K562 (cell line): ENCODE measurements at regions not wholly inside any gene's neighbourhood (a gene's known extent, or its start where the extent isn't known, plus 50 kb on each side); places are given as distances from the start of the nearest gene placed in this dataset.

Experiments used
- ATAC-seq: fragments of 200-7000 bp; cut with Tn5 transposase; 3 replicates; pipeline ENCODE4 v1.9.1; 2020; ENCODE audit warnings: moderate library complexity
- BruUV-seq: library from RNA; stranded (reverse); fragments of 400-500 nt; replicated peaks from 2 replicates; lab custom pipeline; 2021; lab: Mats Ljungman, UMichigan
- CTCF ChIA-PET: fragments of 300-600 bp; formaldehyde crosslinking; extraction: SDS; loops from one replicate; lab custom pipeline; 2021; ENCODE audit warnings: low intra/inter-chr PET ratio; lab: Yijun Ruan, JAX
- POLR2A ChIA-PET: fragments of 300-600, 350-650 bp; sonication (Branson Sonifier 250); formaldehyde crosslinking; extraction: SDS; loops from one replicate; lab custom pipeline; 2021; ENCODE audit warnings: antibody characterized with exemption, inconsistent platforms; lab: Yijun Ruan, JAX
- DNase-seq, 4 experiments: peaks; one replicate each; pipeline versions ENCODE4 v3.0.0 to v3.0.0-alpha.2; 2011 to 2018; ENCODE audit warnings: low spot score in 3 of 4, mixed read lengths in 3 of 4; ENCODE audit errors: extremely low read depth in 1 of 4
- FAIRE-seq: peaks from 2 replicates; lab custom pipeline; 2011; peaks lifted over from hg19 to GRCh38; lab: Jason Lieb, UNC
- H2AFZ ChIP-seq: 2 replicates; pipeline ENCODE4 v1.6.0; 2011; ENCODE audit warnings: low read depth, low read length, control low read depth, inconsistent platforms
- H3K27ac ChIP-seq: fragments of 200-600 bp; 3 replicates; pipeline ENCODE4 v1.8.0; 2011; ENCODE audit warnings: low read depth, mild to moderate bottlenecking, control low read depth, inconsistent platforms, low read length, moderate library complexity, mixed read lengths; ENCODE audit errors: extremely low read depth
- H3K27me3 ChIP-seq, 2 experiments: fragments of 300-600 bp in 1 of 2; 2 replicates in 1 of 2; 3 replicates in 1 of 2; pipeline versions ENCODE4 v1.6.0 to v1.8.0; 2011; ENCODE audit warnings: inconsistent platforms in 2 of 2, low read length in 2 of 2, mild to moderate bottlenecking in 1 of 2, mixed read lengths in 1 of 2, moderate library complexity in 1 of 2; ENCODE audit not compliant: control insufficient read depth in 2 of 2, insufficient read depth in 2 of 2
- H3K36me3 ChIP-seq: fragments of 300-600 bp; 3 replicates; pipeline ENCODE4 v1.8.0; 2011; ENCODE audit warnings: mild to moderate bottlenecking, low read length, inconsistent platforms; ENCODE audit not compliant: control insufficient read depth, insufficient read depth
- H3K4me1 ChIP-seq, 2 experiments: fragments of 200-600 bp in 1 of 2; replicated peaks in 1 of 2; 2 replicates in 1 of 2; 3 replicates in 1 of 2; pipeline versions ENCODE4 v1.5.1 to v1.8.0; 2011; ENCODE audit warnings: inconsistent platforms in 2 of 2, low read length in 2 of 2, mild to moderate bottlenecking in 1 of 2, mixed read lengths in 1 of 2, moderate library complexity in 1 of 2; ENCODE audit not compliant: control insufficient read depth in 2 of 2, insufficient read depth in 2 of 2
- H3K4me2 ChIP-seq: 2 replicates; pipeline ENCODE4 v1.6.1; 2011; ENCODE audit warnings: low read length, control low read depth, inconsistent platforms, mixed read lengths; ENCODE audit not compliant: insufficient read depth
- H3K4me3 ChIP-seq: fragments of 200-600 bp; sonication (generic), shearing (Covaris generic); 2 replicates; pipeline ENCODE4 v1.5.1; 2016; ENCODE audit warnings: control low read depth, inconsistent platforms
- H3K79me2 ChIP-seq: fragments of 200-600 bp; 3 replicates; pipeline ENCODE4 v1.8.0; 2011; ENCODE audit warnings: low read length, inconsistent platforms; ENCODE audit not compliant: control insufficient read depth, insufficient read depth
- H3K9ac ChIP-seq, 2 experiments: 2 replicates each; pipeline versions ENCODE4 v1.6.0 to v1.6.1; 2011; ENCODE audit warnings: low read depth in 2 of 2, low read length in 2 of 2, control low read depth in 1 of 2, inconsistent platforms in 1 of 2, mild to moderate bottlenecking in 1 of 2, mixed read lengths in 1 of 2; ENCODE audit not compliant: insufficient read depth in 1 of 2
- H3K9me1 ChIP-seq: one replicate; pipeline ENCODE4 v1.6.0; 2011; ENCODE audit warnings: inconsistent platforms, mild to moderate bottlenecking, low read length, moderate library complexity; ENCODE audit not compliant: control insufficient read depth, insufficient read depth
- H3K9me3 ChIP-seq: replicated peaks from 2 replicates; pipeline ENCODE4 v1.5.1; 2011; ENCODE audit warnings: low read depth, low read length, inconsistent platforms; ENCODE audit not compliant: control insufficient read depth, insufficient read depth
- H4K20me1 ChIP-seq: replicated peaks from 2 replicates; pipeline ENCODE4 v1.6.1; 2011; ENCODE audit warnings: low read length, inconsistent platforms, mixed read lengths; ENCODE audit not compliant: control insufficient read depth, insufficient read depth
- CBFB ChIP-seq: sonication (generic); formaldehyde crosslinking; IDR thresholded peaks from 2 replicates; pipeline ENCODE4 v1.4.0; 2020; ENCODE audit warnings: mild to moderate bottlenecking, missing genetic modification reagents
- POLR2H ChIP-seq: IDR thresholded peaks from 2 replicates; pipeline ENCODE4 v1.6.1; 2016; ENCODE audit warnings: missing genetic modification characterization, low read depth, mild to moderate bottlenecking, control low read depth, missing compliant biosample characterization, moderate library complexity
- POU5F1 ChIP-seq: fragments of 150-350 bp; IDR thresholded peaks from 2 replicates; pipeline ENCODE4 v1.6.1; 2014; ENCODE audit warnings: borderline replicate concordance, low read length, low read depth, mild to moderate bottlenecking; ENCODE audit not compliant: partially characterized antibody
- SIRT6 ChIP-seq: IDR thresholded peaks from one replicate; pipeline ENCODE4 v1.6.1; 2012; ENCODE audit warnings: low read depth, mild to moderate bottlenecking, control low read depth, inconsistent platforms, low read length, moderate library complexity
- TAF15 ChIP-seq: fragments of 200-400 bp; formaldehyde crosslinking; IDR thresholded peaks from 2 replicates; pipeline ENCODE4 v1.6.1; 2017; ENCODE audit warnings: mild to moderate bottlenecking, low read depth, low read length, moderate library complexity
- THRAP3 ChIP-seq: fragments of 450-650 bp; IDR thresholded peaks from 2 replicates; pipeline ENCODE4 v1.6.1; 2016; ENCODE audit warnings: mild to moderate bottlenecking, inconsistent platforms, borderline replicate concordance
- ZNF253 ChIP-seq: fragments of 250-450 bp; sonication (Bioruptor Pico); conservative IDR thresholded peaks from 2 replicates; pipeline ENCODE4 v1.6.1; 2021; ENCODE audit warnings: mild to moderate bottlenecking
- WGBS: fragments of 100-300 bp; shearing (Covaris generic); methylation state at CpG from one replicate; pipeline ENCODE4 v1.1.6; 2016; ENCODE audit warnings: low coverage, mixed read lengths; ENCODE audit not compliant: insufficient coverage; ENCODE audit errors: missing lambda C conversion rate; 5-methylcytosine and 5-hydroxymethylcytosine counted together
- in situ Hi-C: fragments of 300-500 bp; cut with MboI; formaldehyde crosslinking; loops from 4 replicates; pipeline ENCODE4 v1.15.0; 2018; ENCODE audit warnings: inconsistent platforms, mixed read lengths
- intact Hi-C: fragments of 100-400 bp; cut with micrococcal nuclease; formaldehyde crosslinking; loops from 2 replicates; pipeline ENCODE4 v1.14.2; 2022
- TF ChIP-seq, protein P1 (sequence below): fragments of 250-450 bp; sonication (Bioruptor Pico); IDR thresholded peaks from 2 replicates; pipeline ENCODE4 v1.4.0; 2020; ENCODE audit warnings: borderline replicate concordance

DNA sequence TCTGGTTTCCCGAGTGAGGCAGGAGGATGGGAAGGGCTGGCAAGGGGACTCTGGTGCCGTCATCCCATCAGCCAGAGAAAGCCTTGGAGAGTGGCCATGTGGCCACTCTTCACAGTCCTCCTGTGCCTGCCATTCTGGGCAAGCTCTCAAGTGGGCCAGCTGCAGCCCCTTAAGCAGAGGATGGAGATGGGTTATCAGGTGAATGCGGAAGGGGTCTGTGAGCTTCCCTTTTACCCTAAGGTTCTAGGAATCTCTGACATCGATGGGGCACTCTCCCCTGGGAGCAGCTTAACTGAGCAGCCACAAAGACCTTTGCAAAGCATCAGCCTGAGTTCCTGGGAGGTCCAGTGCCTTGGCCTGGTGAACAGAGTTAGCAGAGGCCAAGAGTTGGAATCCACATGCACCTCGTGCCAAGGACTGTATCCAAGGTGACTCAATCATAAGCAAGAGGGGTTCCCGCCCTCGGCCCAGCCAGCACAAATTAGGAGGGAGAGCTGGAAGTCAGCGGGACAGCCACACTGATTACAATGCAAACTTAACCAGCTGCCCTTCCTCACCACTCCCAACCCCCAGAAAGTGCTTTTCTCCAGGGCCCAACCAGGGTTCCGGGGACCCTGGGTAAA is 193.6 kb downstream of the BUD13 start:
- Histone ChIP-seq H3K4me3 (no peak overlapping the region), H3K4me2 (no peak overlapping the region), H3K9me3 (no peaks in the 10 kb centered on the region), H2AFZ (no peak overlapping the region), H4K20me1 (no peaks in the 10 kb centered on the region), H3K4me1 (peaks cover 0 to 6% of the 10 kb centered on the region in 2 experiments; a peak in 1 of 5 replicates), H3K79me2 (no peaks in the 10 kb centered on the region), H3K9ac (no peak overlapping the region), H3K9me1 (no peaks in the 10 kb centered on the region), H3K36me3 (no peaks in the 10 kb centered on the region), H3K27ac (no peak overlapping the region), H3K27me3 (peaks cover 21 to 49% of the 10 kb centered on the region in 2 experiments; a peak in 4 of 5 replicates)
- POLR2A ChIA-PET = no interaction called here
- BruUV-seq = no TSS peak
- DNase-seq (no peak), ATAC-seq (no peak), FAIRE-seq (no peak)
- in situ Hi-C loops = no loop called here
- CTCF ChIA-PET = no interaction called here
- 0% methylated on average over 9 of the region's 9 CpGs for WGBS
- intact Hi-C loops = no loop called here
- TF ChIP-seq POLR2H (no peak), CBFB (CRISPR knock-in tag) (no peak)

DNA sequence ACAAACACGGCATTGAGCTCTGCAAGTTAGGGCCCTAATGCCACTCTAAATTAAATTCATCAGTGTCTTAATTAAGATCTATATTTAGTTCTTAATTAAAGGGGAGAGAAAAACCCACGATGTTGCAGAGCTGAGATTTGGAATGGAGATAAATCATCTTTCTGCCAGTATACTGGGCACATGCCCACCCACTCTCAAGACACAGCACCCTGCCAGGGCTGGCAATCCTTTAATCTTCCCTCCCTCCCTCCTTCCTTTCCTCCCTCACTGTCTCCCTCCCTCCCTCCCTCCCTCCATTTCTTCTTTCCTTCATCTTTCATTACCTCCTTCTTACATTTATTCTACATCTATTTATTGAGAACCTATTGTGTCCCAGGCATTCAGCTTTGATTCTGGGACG is 194.8 kb downstream of the BUD13 start:
- BruUV-seq = no TSS peak
- TF ChIP-seq ZNF253 = no peak
- TF ChIP-seq, protein P1, sequence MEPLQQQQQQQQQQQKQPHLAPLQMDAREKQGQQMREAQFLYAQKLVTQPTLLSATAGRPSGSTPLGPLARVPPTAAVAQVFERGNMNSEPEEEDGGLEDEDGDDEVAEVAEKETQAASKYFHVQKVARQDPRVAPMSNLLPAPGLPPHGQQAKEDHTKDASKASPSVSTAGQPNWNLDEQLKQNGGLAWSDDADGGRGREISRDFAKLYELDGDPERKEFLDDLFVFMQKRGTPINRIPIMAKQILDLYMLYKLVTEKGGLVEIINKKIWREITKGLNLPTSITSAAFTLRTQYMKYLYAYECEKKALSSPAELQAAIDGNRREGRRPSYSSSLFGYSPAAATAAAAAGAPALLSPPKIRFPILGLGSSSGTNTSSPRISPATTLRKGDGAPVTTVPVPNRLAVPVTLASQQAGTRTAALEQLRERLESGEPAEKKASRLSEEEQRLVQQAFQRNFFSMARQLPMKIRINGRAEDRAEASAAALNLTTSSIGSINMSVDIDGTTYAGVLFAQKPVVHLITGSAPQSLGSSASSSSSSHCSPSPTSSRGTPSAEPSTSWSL (CRISPR knock-in tag) = no peak
- TF ChIP-seq THRAP3 = no peak
- no peak for TF ChIP-seq SIRT6
- TF ChIP-seq POU5F1 = no peak
- TF ChIP-seq TAF15 = no peak
- ATAC-seq (no peak), FAIRE-seq (no peak), DNase-seq (no peak)
- H3K79me2 ChIP-seq = no peaks in the 10 kb centered on the region
- in situ Hi-C loops (no loop called here), intact Hi-C loops (no loop called here)
- no peak overlapping the region for H3K27ac ChIP-seq
- WGBS = 11% methylated on average over 3 of the region's 3 CpGs
- peaks cover 0 to 6% of the 10 kb centered on the region in 2 experiments; a peak in 1 of 5 replicates for H3K4me1 ChIP-seq
- H3K4me2 ChIP-seq = no peak overlapping the region
- no peak overlapping the region for H2AFZ ChIP-seq
- H3K9me1 ChIP-seq = no peaks in the 10 kb centered on the region
- no peak overlapping the region for H3K9ac ChIP-seq
- ChIA-PET POLR2A (interaction anchor here (0.6 to 1.0 kb wide), 2 partner anchors 24 to 38 kb away, joined by 3 read pairs; no protein-coding TSS in a partner anchor), CTCF (no interaction called here)
- peaks cover 21 to 46% of the 10 kb centered on the region in 2 experiments; a peak in 4 of 5 replicates for H3K27me3 ChIP-seq
- H4K20me1 ChIP-seq = no peaks in the 10 kb centered on the region
- H3K9me3 ChIP-seq = no peaks in the 10 kb centered on the region
- no peak overlapping the region for H3K4me3 ChIP-seq
- H3K36me3 ChIP-seq = no peaks in the 10 kb centered on the region
